HepG2 (cell line): ENCODE measurements at regions not wholly inside any gene's neighbourhood (a gene's known extent, or its start where the extent isn't known, plus 50 kb on each side); places are given as distances from the start of the nearest gene placed in this dataset.

Experiments
- AHR ChIP-seq: IDR thresholded peaks from 2 replicates; pipeline ENCODE4 v1.6.1; 2018; ENCODE audit warnings: missing genetic modification reagents, missing compliant biosample characterization
- KAT7 ChIP-seq: IDR thresholded peaks from 2 replicates; pipeline ENCODE4 v1.6.1; 2018; ENCODE audit warnings: borderline replicate concordance, missing compliant biosample characterization
- MBD4 ChIP-seq: IDR thresholded peaks from 2 replicates; pipeline ENCODE4 v1.6.1; 2012; ENCODE audit warnings: low read length, inconsistent platforms, borderline replicate concordance
- SP4 ChIP-seq: sonication (generic); formaldehyde crosslinking; IDR thresholded peaks from 2 replicates; pipeline ENCODE4 v1.8.1; 2023; ENCODE audit warnings: mild to moderate bottlenecking, missing genetic modification reagents
- TRIM22 ChIP-seq: fragments of 450-650 bp; IDR thresholded peaks from 2 replicates; pipeline ENCODE4 v1.6.1; 2017

- TF ChIP-seq TRIM22 (no peak), SP4 (CRISPR knock-in tag) (no peak), KAT7 (CRISPR knock-in tag) (no peak), AHR (CRISPR knock-in tag) (no peak), MBD4 (no peak)
Measured at GRCh38 chr9:90442723-90443122, 199.9 kb downstream of the DIRAS2 start.
